Omental fat pad (tissue), 3 donors: ENCODE measurements at regions not wholly inside any gene's neighbourhood (a gene's known extent, or its start where the extent isn't known, plus 50 kb on each side); places are given as distances from the start of the nearest gene placed in this dataset.
"Not testable (repeated sequence)": the region's sequence is repeated elsewhere in the genome, so short reads cannot be mapped to it uniquely, and the experiment has no call there.

Experiments used
- ATAC-seq: fragments of 150-250 bp; one replicate; pipeline ENCODE4 v1.9.1; 2016; ENCODE audit warnings: mild to moderate bottlenecking, moderate library complexity; ENCODE audit not compliant: low FRiP score
- DNase-seq: peaks from one replicate; pipeline ENCODE4 v3.0.0-alpha.2; 2019; ENCODE audit warnings: low spot score
- TF ChIP-seq, protein P1 (sequence below), 3 donors: fragments of 450-650 bp; IDR thresholded peaks; one replicate each; pipeline ENCODE4 v1.5.1; 2016 to 2017; ENCODE audit warnings: antibody characterized with exemption in 3 of 3, mild to moderate bottlenecking in 3 of 3, moderate library complexity in 2 of 3

DNA sequence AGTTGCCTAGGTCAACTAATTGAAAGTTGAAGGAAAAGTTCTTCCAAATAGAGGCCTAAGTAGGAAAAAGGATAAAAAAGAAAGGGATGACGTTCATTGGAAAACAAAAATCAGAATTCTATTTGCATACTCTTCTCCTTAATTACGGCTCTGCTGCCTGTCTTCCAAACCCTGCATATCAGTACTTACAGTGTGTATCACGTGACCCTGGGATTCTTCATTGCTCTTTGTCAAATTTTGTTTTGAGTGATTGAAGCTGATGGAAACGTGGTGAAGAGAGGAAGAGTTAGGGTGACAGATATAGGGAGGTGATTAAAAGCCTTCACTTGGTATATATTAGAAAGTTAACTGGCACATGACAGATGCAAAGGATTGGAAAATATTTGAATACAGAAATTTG lies 97.9 kb downstream of the ZNF92 start:
- ATAC-seq (no peak), DNase-seq (no peak)

GRCh38 chr7:65475040-65475726 lies 101.5 kb downstream of the ZNF92 start:
- TF ChIP-seq, protein P1, sequence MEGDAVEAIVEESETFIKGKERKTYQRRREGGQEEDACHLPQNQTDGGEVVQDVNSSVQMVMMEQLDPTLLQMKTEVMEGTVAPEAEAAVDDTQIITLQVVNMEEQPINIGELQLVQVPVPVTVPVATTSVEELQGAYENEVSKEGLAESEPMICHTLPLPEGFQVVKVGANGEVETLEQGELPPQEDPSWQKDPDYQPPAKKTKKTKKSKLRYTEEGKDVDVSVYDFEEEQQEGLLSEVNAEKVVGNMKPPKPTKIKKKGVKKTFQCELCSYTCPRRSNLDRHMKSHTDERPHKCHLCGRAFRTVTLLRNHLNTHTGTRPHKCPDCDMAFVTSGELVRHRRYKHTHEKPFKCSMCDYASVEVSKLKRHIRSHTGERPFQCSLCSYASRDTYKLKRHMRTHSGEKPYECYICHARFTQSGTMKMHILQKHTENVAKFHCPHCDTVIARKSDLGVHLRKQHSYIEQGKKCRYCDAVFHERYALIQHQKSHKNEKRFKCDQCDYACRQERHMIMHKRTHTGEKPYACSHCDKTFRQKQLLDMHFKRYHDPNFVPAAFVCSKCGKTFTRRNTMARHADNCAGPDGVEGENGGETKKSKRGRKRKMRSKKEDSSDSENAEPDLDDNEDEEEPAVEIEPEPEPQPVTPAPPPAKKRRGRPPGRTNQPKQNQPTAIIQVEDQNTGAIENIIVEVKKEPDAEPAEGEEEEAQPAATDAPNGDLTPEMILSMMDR (IDR thresholded peaks at IDR 0.05), result no peak
- DNase-seq, result no peak
- no peak for ATAC-seq

More for the DNA sequence above, 97.9 kb downstream of the ZNF92 start:
- TF ChIP-seq, protein P1 (IDR thresholded peaks at IDR 0.05), result no peak

DNA sequence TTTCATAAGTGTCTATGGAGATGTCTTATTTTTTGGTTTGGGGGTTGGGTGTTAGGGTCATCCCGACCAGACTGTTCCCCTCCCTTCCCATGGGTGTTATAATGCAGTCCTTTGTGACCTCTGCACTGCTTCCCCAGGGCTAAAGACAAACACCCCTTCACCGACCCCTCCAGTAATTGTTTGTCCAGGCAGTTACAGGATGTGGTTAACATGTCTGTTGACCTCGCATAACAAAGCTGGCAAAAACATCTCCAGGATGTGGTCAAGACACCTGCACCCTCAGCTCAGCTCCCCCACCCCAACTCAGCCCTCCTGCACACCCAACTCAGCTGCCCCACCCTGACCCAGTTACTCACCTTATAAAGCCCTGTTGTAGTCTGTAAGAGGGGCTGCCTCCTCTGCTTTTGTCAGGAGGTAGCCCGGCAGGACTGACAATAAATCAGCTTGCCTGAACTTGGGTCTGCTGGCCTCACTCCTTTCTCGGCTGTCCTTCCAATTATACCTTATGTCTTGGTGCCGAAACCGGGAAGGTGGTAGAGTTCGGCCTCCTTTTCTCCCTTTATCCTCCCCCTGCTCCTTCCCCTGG lies 102.2 kb downstream of the ZNF92 start:
- TF ChIP-seq, protein P1 (IDR thresholded peaks at IDR 0.05), result no peak
- DNase-seq (no peak), ATAC-seq (no peak)

DNA sequence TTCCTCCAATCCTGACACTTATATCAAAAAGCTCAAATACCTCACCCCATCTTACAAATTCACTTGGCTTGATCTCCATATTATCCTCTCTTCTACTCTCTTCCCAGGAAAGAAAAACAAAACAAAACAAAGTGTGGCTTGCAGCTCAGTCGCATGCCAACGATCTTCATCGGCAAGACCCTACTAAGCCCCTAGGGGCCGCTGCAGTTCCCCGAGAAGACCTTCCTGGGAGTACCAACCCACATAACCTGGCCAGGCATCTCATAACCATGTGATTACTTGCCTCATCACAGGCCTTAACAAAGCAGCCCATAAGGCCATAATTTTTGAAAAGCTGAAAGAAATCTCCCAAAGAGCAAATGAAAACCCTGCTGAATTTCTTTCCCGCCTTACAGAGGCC lies 103.7 kb downstream of the ZNF92 start:
- DNase-seq, result no peak
- ATAC-seq, result no peak
- TF ChIP-seq, protein P1 (IDR thresholded peaks at IDR 0.05), result no peak

GRCh38 chr7:65489260-65489767 lies 115.7 kb downstream of the ZNF92 start:
- DNase-seq (no peak), ATAC-seq (no peak)

GRCh38 chr7:65496697-65497096 lies 123.0 kb downstream of the ZNF92 start:
- DNase-seq, ATAC-seq: not testable (repeated sequence)

More at GRCh38 chr7:65489260-65489767, 115.7 kb downstream of the ZNF92 start:
- TF ChIP-seq, protein P1 (IDR thresholded peaks at IDR 0.05), result no peak

- TF ChIP-seq, protein P1 (IDR thresholded peaks at IDR 0.05), result no peak
- no peak for DNase-seq
- no peak for ATAC-seq
Measured at GRCh38 chr7:65503434-65504152, 129.9 kb downstream of the ZNF92 start.

DNA sequence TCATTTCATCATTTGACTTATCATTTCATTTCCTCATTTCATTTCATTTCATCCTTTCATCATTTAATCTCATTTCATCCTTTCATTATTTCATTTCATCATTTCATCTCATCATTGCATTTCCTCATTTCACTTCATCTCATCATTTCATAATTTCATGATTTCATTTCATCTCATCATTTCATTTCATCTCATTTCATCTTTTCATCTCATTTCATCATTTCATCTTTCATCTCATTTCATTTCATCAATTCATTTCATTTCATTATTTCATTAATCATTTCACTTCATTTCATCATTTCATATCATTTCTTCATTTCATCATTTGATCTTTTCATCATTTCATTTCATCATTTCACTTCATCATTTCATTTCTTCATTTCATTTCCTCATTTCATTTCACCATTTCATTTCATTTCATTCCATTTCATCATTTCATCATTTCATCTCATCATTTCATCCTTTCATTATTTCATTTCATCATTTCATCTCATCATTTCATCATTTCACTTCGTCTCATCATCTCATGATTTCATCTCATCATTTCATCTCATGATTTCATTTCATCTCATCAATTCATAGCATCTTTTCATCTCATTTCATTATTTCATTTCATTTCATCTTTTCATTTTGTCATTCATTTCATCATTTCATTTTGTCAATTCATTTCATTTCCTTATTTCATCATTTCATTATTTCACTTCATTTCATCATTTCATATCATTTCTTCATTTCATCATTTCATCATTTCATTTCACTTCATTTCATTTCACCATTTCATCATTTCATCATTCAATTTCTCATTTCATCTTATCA lies 131.1 kb downstream of the ZNF92 start:
- not testable (repeated sequence) for ATAC-seq, DNase-seq

GRCh38 chr7:65505320-65505633 lies 131.6 kb downstream of the ZNF92 start:
- not testable (repeated sequence) for ATAC-seq, DNase-seq

DNA sequence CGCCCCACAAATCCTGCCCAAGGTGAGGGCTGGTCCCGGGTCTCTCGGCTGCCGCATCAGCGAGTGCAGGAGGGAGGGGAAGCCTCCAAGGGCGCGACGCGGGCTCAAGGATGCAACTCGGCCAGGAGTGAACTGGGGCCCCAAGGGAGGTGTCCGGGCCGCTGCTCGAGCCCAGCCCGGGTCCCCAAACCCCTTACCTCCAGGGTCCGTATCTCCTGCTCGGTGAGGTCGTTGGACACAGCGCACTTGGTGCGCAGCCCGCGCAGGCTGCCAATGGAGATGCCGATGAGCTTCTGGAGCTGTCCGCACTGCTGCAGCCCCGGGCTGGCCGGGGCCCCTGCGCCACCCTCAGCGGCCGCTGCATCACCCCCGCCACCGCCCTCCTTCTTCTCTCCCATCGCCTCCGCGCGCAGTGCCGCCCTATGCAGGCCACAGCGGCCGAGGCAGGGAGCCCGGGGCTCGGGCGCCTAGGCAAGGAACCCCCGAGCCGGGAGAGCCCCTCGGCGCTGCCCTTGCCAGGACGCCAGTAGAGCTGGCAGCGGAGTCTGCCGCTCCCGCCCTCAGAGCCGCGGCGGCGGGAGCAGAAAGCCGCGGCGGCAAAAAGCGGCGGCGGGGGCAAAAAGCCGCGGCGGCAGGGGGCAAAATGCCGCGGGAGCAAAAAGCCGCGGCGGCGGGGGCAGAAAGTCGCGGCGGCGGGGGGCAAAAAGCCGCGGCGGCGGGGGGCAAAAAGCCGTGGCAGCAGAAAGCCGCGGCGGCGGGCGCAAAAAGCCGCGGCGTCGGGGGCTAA lies 135.1 kb downstream of the ZNF92 start:
- ATAC-seq, DNase-seq: not testable (repeated sequence)
